ENCODE measurements at regions not wholly inside any gene's neighbourhood (a gene's known extent, or its start where the extent isn't known, plus 50 kb on each side); places are given as distances from the start of the nearest gene placed in this dataset.
A peak's percentile ranks its signal among the peaks of the same experiment; 100 is the strongest.

DNA sequence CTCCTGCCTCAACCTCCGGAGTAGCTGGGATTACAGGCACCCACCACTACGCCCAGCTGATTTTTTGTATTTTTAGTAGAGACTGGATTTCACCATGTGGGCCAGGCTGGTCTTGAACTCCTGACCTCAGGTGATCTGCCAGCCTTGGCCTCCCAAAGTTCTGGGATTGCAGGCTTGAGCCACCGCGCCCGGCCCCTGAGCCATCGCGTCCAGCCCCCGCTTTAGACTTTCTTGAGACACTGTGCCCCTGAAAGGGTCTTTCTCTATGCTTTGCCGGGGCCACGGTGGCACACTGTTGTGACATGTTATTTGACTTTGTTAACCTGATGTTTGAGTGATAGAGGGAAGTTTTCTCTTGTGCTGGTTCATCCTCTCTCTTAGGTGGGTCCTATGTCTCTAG is 186.4 kb downstream of the BTG1 start:
- no peak for DNase-seq (ENCODE audit: low read depth)
- Histone ChIP-seq H3K36me3 (ENCODE audit: control insufficient read depth, insufficient read depth, low read length) (no peaks in the 10 kb centered on the region), H3K27me3 (ENCODE audit: control insufficient read depth, insufficient read depth, low read length) (no peaks in the 10 kb centered on the region), H3K4me3 (ENCODE audit: low read depth, low read length) (no peak overlapping the region)
- TF ChIP-seq, protein P1, sequence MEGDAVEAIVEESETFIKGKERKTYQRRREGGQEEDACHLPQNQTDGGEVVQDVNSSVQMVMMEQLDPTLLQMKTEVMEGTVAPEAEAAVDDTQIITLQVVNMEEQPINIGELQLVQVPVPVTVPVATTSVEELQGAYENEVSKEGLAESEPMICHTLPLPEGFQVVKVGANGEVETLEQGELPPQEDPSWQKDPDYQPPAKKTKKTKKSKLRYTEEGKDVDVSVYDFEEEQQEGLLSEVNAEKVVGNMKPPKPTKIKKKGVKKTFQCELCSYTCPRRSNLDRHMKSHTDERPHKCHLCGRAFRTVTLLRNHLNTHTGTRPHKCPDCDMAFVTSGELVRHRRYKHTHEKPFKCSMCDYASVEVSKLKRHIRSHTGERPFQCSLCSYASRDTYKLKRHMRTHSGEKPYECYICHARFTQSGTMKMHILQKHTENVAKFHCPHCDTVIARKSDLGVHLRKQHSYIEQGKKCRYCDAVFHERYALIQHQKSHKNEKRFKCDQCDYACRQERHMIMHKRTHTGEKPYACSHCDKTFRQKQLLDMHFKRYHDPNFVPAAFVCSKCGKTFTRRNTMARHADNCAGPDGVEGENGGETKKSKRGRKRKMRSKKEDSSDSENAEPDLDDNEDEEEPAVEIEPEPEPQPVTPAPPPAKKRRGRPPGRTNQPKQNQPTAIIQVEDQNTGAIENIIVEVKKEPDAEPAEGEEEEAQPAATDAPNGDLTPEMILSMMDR (IDR thresholded peaks at IDR 0.05; ENCODE audit: insufficient read depth, low read length, poor library complexity, severe bottlenecking): no peak

DNA sequence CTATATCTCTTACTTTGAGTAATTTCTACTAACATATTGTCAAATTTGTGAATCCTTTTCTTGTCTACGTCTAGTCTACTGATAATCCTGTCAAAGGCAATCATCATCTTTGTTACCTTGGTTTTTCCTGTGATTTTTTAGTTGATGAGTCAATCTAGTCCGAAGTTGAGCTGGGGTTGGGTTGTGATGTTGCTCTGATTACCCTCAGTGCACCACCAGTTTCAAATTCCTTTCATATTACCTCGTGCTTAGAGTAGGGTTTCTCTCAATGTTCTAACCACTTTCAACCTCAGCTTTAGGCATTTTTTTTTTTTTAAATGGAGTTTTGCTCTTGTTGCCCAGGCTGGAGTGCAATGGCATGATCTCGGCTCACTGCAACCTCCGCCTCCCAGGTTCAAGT is 186.8 kb downstream of the BTG1 start:
- H3K4me3 ChIP-seq (ENCODE audit: low read depth, low read length): no peak overlapping the region
- no peaks in the 10 kb centered on the region for H3K36me3 ChIP-seq (ENCODE audit: control insufficient read depth, insufficient read depth, low read length)
- H3K27me3 ChIP-seq (ENCODE audit: control insufficient read depth, insufficient read depth, low read length): no peaks in the 10 kb centered on the region
- TF ChIP-seq, protein P1 (IDR thresholded peaks at IDR 0.05; ENCODE audit: insufficient read depth, low read length, poor library complexity, severe bottlenecking): no peak
- DNase-seq (ENCODE audit: low read depth): peak; percentile 41

DNA sequence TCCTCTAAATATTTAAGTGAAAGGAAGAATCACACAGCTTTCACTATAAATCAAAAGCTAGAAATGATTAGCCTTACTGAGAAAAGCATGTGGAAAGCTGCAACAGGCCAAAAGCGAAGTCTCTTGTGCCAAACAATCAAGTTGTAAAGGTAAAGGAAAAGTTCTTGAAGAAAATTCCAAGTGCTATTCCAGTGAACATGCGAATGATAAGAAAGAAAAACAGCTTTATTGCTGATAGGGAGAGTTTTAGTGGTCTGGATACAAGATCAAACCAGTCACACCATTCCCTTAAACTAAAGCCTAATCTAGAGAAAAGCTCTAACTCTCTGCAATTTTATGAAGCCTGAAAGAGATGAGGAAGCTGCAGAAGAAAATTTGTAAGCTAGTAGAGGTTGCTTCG is 190.9 kb downstream of the BTG1 start:
- H3K27me3 ChIP-seq (ENCODE audit: control insufficient read depth, insufficient read depth, low read length): no peaks in the 10 kb centered on the region
- H3K4me3 ChIP-seq (ENCODE audit: low read depth, low read length): no peak overlapping the region
- DNase-seq (ENCODE audit: low read depth): no peak
- TF ChIP-seq, protein P1 (IDR thresholded peaks at IDR 0.05; ENCODE audit: insufficient read depth, low read length, poor library complexity, severe bottlenecking): no peak
- H3K36me3 ChIP-seq (ENCODE audit: control insufficient read depth, insufficient read depth, low read length): no peaks in the 10 kb centered on the region

DNA sequence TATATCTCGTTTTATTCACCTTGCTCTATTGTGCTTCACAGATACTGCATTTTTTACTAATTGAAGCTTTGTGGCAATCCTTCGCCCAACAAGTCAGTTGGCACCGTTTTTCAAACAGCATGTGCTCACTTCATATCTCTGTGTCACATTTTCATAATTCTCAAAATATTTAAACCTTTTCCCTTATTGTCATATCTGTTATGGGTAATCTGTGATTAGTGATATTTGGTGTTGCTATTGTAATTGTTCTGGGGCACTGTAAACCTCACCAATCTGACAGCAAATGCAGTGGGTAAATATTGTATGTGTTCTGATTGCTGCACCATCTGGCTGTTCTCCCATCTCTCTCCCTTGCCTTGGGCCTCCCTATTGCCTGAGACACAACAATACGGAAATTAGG is 191.3 kb downstream of the BTG1 start:
- Histone ChIP-seq H3K27me3 (ENCODE audit: control insufficient read depth, insufficient read depth, low read length) (no peaks in the 10 kb centered on the region), H3K36me3 (ENCODE audit: control insufficient read depth, insufficient read depth, low read length) (no peaks in the 10 kb centered on the region), H3K4me3 (ENCODE audit: low read depth, low read length) (no peak overlapping the region)
- no peak for DNase-seq (ENCODE audit: low read depth)
- TF ChIP-seq, protein P1 (IDR thresholded peaks at IDR 0.05; ENCODE audit: insufficient read depth, low read length, poor library complexity, severe bottlenecking): no peak

DNA sequence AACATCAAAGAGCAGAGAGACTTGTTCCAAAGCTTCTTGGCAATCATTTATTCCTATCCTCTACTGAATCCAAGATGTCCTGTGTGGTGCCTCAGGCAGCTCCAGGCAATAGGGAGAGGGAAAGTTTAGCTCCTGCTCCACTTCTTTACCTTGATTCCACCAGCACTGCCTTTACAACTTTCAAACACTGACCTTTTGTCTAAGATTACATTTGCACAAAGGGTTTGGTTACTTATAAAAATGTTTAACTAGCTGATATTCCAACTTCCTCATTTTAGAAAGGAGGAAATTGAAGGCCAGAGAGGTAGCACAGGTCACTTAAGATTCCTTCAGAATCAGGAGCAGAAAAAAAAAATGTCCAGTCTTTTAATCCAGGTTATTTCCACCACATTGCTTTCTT is 192.7 kb downstream of the BTG1 start:
- Histone ChIP-seq H3K36me3 (ENCODE audit: control insufficient read depth, insufficient read depth, low read length) (no peaks in the 10 kb centered on the region), H3K4me3 (ENCODE audit: low read depth, low read length) (no peak overlapping the region), H3K27me3 (ENCODE audit: control insufficient read depth, insufficient read depth, low read length) (no peaks in the 10 kb centered on the region)
- DNase-seq (ENCODE audit: low read depth): no peak
- TF ChIP-seq, protein P1 (IDR thresholded peaks at IDR 0.05; ENCODE audit: insufficient read depth, low read length, poor library complexity, severe bottlenecking): no peak

DNA sequence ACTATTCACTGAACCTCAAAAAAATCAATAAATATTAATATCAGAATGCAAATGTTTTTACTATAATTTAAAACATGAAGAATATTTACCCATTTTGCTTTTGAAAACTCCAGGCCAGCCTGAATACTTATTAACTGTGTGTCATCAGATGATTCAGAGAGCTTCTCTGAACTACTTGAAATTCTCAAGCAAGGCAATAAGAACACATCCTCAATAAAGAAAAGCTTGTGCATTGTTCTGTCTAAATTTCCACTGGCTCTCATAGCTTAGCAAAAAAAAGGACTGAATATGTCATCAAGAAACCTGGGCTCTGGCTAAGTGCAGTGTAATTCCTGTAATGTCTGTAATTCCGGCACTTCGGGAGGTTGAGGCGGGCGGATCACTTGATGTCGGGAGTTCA is 194.1 kb downstream of the BTG1 start:
- Histone ChIP-seq H3K4me3 (ENCODE audit: low read depth, low read length) (no peak overlapping the region), H3K36me3 (ENCODE audit: control insufficient read depth, insufficient read depth, low read length) (no peaks in the 10 kb centered on the region), H3K27me3 (ENCODE audit: control insufficient read depth, insufficient read depth, low read length) (no peaks in the 10 kb centered on the region)
- no peak for DNase-seq (ENCODE audit: low read depth)
- TF ChIP-seq, protein P1 (IDR thresholded peaks at IDR 0.05; ENCODE audit: insufficient read depth, low read length, poor library complexity, severe bottlenecking): no peak
